ENCODE measurements at regions not wholly inside any gene's neighbourhood (a gene's known extent, or its start where the extent isn't known, plus 50 kb on each side); places are given as distances from the start of the nearest gene placed in this dataset.

GRCh38 chr2:74735009-74735408 lies 81.0 kb downstream of the SEMA4F start:
- no peak for DNase-seq (ENCODE audit: low read depth)
- ChIA-PET CTCF (interaction anchor here (1.1 kb wide), 1 partner anchor 102 kb away, joined by 3 read pairs; no protein-coding TSS in a partner anchor), POLR2A (no interaction called here)
- TF ChIP-seq, protein P1, sequence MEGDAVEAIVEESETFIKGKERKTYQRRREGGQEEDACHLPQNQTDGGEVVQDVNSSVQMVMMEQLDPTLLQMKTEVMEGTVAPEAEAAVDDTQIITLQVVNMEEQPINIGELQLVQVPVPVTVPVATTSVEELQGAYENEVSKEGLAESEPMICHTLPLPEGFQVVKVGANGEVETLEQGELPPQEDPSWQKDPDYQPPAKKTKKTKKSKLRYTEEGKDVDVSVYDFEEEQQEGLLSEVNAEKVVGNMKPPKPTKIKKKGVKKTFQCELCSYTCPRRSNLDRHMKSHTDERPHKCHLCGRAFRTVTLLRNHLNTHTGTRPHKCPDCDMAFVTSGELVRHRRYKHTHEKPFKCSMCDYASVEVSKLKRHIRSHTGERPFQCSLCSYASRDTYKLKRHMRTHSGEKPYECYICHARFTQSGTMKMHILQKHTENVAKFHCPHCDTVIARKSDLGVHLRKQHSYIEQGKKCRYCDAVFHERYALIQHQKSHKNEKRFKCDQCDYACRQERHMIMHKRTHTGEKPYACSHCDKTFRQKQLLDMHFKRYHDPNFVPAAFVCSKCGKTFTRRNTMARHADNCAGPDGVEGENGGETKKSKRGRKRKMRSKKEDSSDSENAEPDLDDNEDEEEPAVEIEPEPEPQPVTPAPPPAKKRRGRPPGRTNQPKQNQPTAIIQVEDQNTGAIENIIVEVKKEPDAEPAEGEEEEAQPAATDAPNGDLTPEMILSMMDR (IDR thresholded peaks at IDR 0.05; ENCODE audit: insufficient read depth, low read depth, low read length) = no peak
- H3K27me3 ChIP-seq (ENCODE audit: control insufficient read depth, insufficient read depth, low read length) = no peaks in the 10 kb centered on the region
- H3K36me3 ChIP-seq (ENCODE audit: control insufficient read depth, insufficient read depth, low read length) = no peaks in the 10 kb centered on the region
- no peak overlapping the region for H3K4me3 ChIP-seq (ENCODE audit: low read depth, low read length)

- CTCF ChIA-PET = interaction anchor here (1.1 to 1.2 kb wide), 2 partner anchors 101 to 130 kb away, joined by 3 read pairs; no protein-coding TSS in a partner anchor
Observed at GRCh38 chr2:74735564-74735963, 81.5 kb downstream of the SEMA4F start.

DNA sequence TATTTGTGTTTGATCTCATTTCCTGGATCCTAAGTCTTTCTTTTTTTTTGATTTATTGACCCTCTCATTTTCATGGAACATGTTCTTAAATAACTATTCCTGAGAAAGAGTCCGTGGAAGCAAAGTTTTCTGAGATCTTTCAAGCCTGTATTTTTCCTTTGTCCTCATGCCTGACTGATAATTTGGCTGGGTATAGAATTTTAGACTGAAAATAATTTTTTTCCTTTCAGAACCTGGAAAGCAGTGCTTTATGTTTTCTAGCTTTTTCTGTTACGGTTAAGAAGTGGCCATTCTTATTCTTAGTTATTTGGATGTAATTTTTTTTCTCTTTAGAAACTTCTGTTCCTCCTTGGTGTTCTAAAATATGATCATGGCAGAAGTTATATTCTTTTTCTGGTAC lies 82.5 kb downstream of the SEMA4F start:
- Histone ChIP-seq H3K27me3 (ENCODE audit: control insufficient read depth, insufficient read depth, low read length) (no peaks in the 10 kb centered on the region), H3K4me3 (ENCODE audit: low read depth, low read length) (no peak overlapping the region), H3K36me3 (ENCODE audit: control insufficient read depth, insufficient read depth, low read length) (no peaks in the 10 kb centered on the region)
- ChIA-PET CTCF (interaction anchor here (0.6 to 1.2 kb wide), 2 partner anchors 97 to 129 kb away, joined by 3 to 4 read pairs; no protein-coding TSS in a partner anchor), POLR2A (no interaction called here)
- TF ChIP-seq, protein P1 (IDR thresholded peaks at IDR 0.05; ENCODE audit: insufficient read depth, low read depth, low read length) = no peak
- no peak for DNase-seq (ENCODE audit: low read depth)

More at GRCh38 chr2:74735564-74735963, 81.5 kb downstream of the SEMA4F start:
- Histone ChIP-seq H3K27me3 (ENCODE audit: control insufficient read depth, insufficient read depth, low read length) (no peaks in the 10 kb centered on the region), H3K36me3 (ENCODE audit: control insufficient read depth, insufficient read depth, low read length) (no peaks in the 10 kb centered on the region), H3K4me3 (ENCODE audit: low read depth, low read length) (no peak overlapping the region)
- DNase-seq (ENCODE audit: low read depth) = no peak
- TF ChIP-seq, protein P1 (IDR thresholded peaks at IDR 0.05; ENCODE audit: insufficient read depth, low read depth, low read length) = no peak
- POLR2A ChIA-PET = no interaction called here

GRCh38 chr2:74738586-74738985 lies 84.5 kb downstream of the SEMA4F start:
- CTCF ChIA-PET = interaction anchor here (0.6 to 3.5 kb wide), 3 partner anchors 23 to 152 kb away, joined by 4 to 21 read pairs (median 7); no protein-coding TSS in a partner anchor
- TF ChIP-seq, protein P1 (IDR thresholded peaks at IDR 0.05; ENCODE audit: insufficient read depth, low read depth, low read length) = no peak
- POLR2A ChIA-PET = interaction anchor here (1.3 kb wide), 1 partner anchor 29 kb away, joined by 5 read pairs; no protein-coding TSS in a partner anchor

GRCh38 chr2:74739129-74739528 lies 85.1 kb downstream of the SEMA4F start:
- Histone ChIP-seq H3K27me3 (ENCODE audit: control insufficient read depth, insufficient read depth, low read length) (no peaks in the 10 kb centered on the region), H3K36me3 (ENCODE audit: control insufficient read depth, insufficient read depth, low read length) (no peaks in the 10 kb centered on the region), H3K4me3 (ENCODE audit: low read depth, low read length) (no peak overlapping the region)
- TF ChIP-seq, protein P1 (IDR thresholded peaks at IDR 0.05; ENCODE audit: insufficient read depth, low read depth, low read length) = no peak
- ChIA-PET CTCF (interaction anchor here (0.6 to 3.5 kb wide), 4 partner anchors 10 to 153 kb away, joined by 4 to 21 read pairs (median 6); no protein-coding TSS in a partner anchor), POLR2A (interaction anchor here (1.3 kb wide), 1 partner anchor 28 kb away, joined by 5 read pairs; no protein-coding TSS in a partner anchor)
- DNase-seq (ENCODE audit: low read depth) = no peak

More at GRCh38 chr2:74738586-74738985, 84.5 kb downstream of the SEMA4F start:
- H3K4me3 ChIP-seq (ENCODE audit: low read depth, low read length) = no peak overlapping the region
- no peak for DNase-seq (ENCODE audit: low read depth)
- no peaks in the 10 kb centered on the region for H3K27me3 ChIP-seq (ENCODE audit: control insufficient read depth, insufficient read depth, low read length)
- H3K36me3 ChIP-seq (ENCODE audit: control insufficient read depth, insufficient read depth, low read length) = no peaks in the 10 kb centered on the region

Data from BJ (cell line).